GM23338 (cell line): ENCODE measurements at regions not wholly inside any gene's neighbourhood (a gene's known extent, or its start where the extent isn't known, plus 50 kb on each side); places are given as distances from the start of the nearest gene placed in this dataset.

Experiments
- ATAC-seq: fragments of 200-7000 bp; cut with Tn5 transposase; 3 replicates; pipeline ENCODE4 v1.9.1; 2020
- DNase-seq: peaks from one replicate; pipeline ENCODE4 v3.0.0-alpha.2; 2015; ENCODE audit warnings: low spot score
- H2AFZ ChIP-seq: fragments of 200-600 bp; sonication (generic); 2 replicates; pipeline ENCODE4 v1.8.0; 2016; ENCODE audit warnings: antibody characterized with exemption, mild to moderate bottlenecking, moderate library complexity
- H3F3A ChIP-seq: fragments of 200-600 bp; sonication (generic); replicated peaks from 2 replicates; pipeline ENCODE4 v1.8.0; 2017; ENCODE audit warnings: antibody characterized with exemption, mixed run types, low read depth
- H3K27ac ChIP-seq: fragments of 200-600 bp; sonication (generic); 2 replicates; pipeline ENCODE4 v1.6.1; 2016; ENCODE audit warnings: low read depth
- H3K27me3 ChIP-seq: fragments of 200-600 bp; sonication (generic); 2 replicates; pipeline ENCODE4 v1.8.0; 2016; ENCODE audit warnings: mild to moderate bottlenecking, mixed run types, moderate library complexity; ENCODE audit not compliant: insufficient read depth
- H3K36me3 ChIP-seq: fragments of 200-600 bp; sonication (generic); 2 replicates; pipeline ENCODE4 v1.8.0; 2016; ENCODE audit warnings: mild to moderate bottlenecking; ENCODE audit not compliant: insufficient read depth
- H3K4me1 ChIP-seq: fragments of 200-600 bp; sonication (generic); 2 replicates; pipeline ENCODE4 v1.8.0; 2016; ENCODE audit warnings: mild to moderate bottlenecking, moderate library complexity; ENCODE audit not compliant: insufficient read depth
- H3K4me2 ChIP-seq: fragments of 200-600 bp; sonication (generic); 2 replicates; pipeline ENCODE4 v1.7.1; 2017; ENCODE audit warnings: mixed run types
- H3K4me3 ChIP-seq: fragments of 200-600 bp; sonication (generic); 2 replicates; pipeline ENCODE4 v1.6.1; 2016; ENCODE audit warnings: mixed run types
- H3K79me2 ChIP-seq: fragments of 200-600 bp; sonication (generic); replicated peaks from 2 replicates; pipeline ENCODE4 v1.8.0; 2017; ENCODE audit warnings: mild to moderate bottlenecking; ENCODE audit not compliant: insufficient read depth
- H3K9me2 ChIP-seq: fragments of 200-600 bp; sonication (generic); 2 replicates; pipeline ENCODE4 v1.8.0; 2017; ENCODE audit not compliant: insufficient read depth
- H4K20me1 ChIP-seq: fragments of 200-600 bp; sonication (generic); replicated peaks from 2 replicates; pipeline ENCODE4 v1.8.0; 2017; ENCODE audit warnings: mild to moderate bottlenecking; ENCODE audit not compliant: insufficient read depth
- H3K27ac Mint-ChIP-seq: 2 replicates; pipeline ENCODE4 v1.8.0; 2020; ENCODE audit warnings: inconsistent platforms, mild to moderate bottlenecking, moderate library complexity, mixed read lengths
- H3K27me3 Mint-ChIP-seq: 3 replicates; pipeline ENCODE4 v1.8.0; 2022; ENCODE audit warnings: low read depth, mild to moderate bottlenecking, moderate library complexity, mixed read lengths, inconsistent platforms; ENCODE audit not compliant: insufficient read depth, poor library complexity
- H3K36me3 Mint-ChIP-seq: 3 replicates; pipeline ENCODE4 v1.8.0; 2021; ENCODE audit warnings: low read depth, mild to moderate bottlenecking, inconsistent platforms, moderate library complexity, mixed read lengths
- H3K4me1 Mint-ChIP-seq: 3 replicates; pipeline ENCODE4 v1.8.0; 2020; ENCODE audit warnings: mild to moderate bottlenecking, inconsistent platforms, mixed read lengths
- H3K4me3 Mint-ChIP-seq: 3 replicates; pipeline ENCODE4 v1.8.0; 2021; ENCODE audit warnings: moderate library complexity, mild to moderate bottlenecking, inconsistent platforms, mixed read lengths
- H3K9me3 Mint-ChIP-seq: 3 replicates; pipeline ENCODE4 v1.8.0; 2020; ENCODE audit warnings: moderate library complexity, mild to moderate bottlenecking, inconsistent platforms, mixed read lengths
- CREB1 ChIP-seq: fragments of 250-450 bp; sonication (Bioruptor Pico); IDR thresholded peaks from 2 replicates; pipeline ENCODE4 v1.5.0; 2020; ENCODE audit warnings: low read depth, mild to moderate bottlenecking, moderate library complexity
- EZH2 ChIP-seq: fragments of 200-600 bp; sonication (generic); IDR thresholded peaks from one replicate; pipeline ENCODE4 v1.8.0; 2017; ENCODE audit warnings: antibody characterized with exemption, mild to moderate bottlenecking, low read depth; ENCODE audit not compliant: unreplicated experiment
- EZH2phosphoT487 ChIP-seq: fragments of 200-600 bp; sonication (generic); IDR thresholded peaks from one replicate; pipeline ENCODE4 v1.8.1; 2018; ENCODE audit warnings: antibody characterized with exemption; ENCODE audit not compliant: unreplicated experiment
- JUNB ChIP-seq: IDR thresholded peaks from one replicate; pipeline ENCODE4 v1.6.1; 2016; ENCODE audit warnings: antibody characterized with exemption; ENCODE audit not compliant: unreplicated experiment
- NANOG ChIP-seq: IDR thresholded peaks from 2 replicates; pipeline ENCODE4 v1.6.1; 2016; ENCODE audit warnings: antibody characterized with exemption, borderline replicate concordance
- POLR2AphosphoS5 ChIP-seq: IDR thresholded peaks from 2 replicates; pipeline ENCODE4 v1.6.1; 2016; ENCODE audit warnings: antibody characterized with exemption, low read depth
- STAT1 ChIP-seq: IDR thresholded peaks from one replicate; pipeline ENCODE4 v1.6.1; 2016; ENCODE audit warnings: antibody characterized with exemption; ENCODE audit not compliant: unreplicated experiment
- ZNF114 ChIP-seq: fragments of 250-450 bp; sonication (Bioruptor Pico); IDR thresholded peaks from 2 replicates; pipeline ENCODE4 v1.5.0; 2020; ENCODE audit warnings: mild to moderate bottlenecking, moderate library complexity
- ZNF331 ChIP-seq: fragments of 250-450 bp; sonication (Bioruptor Pico); IDR thresholded peaks from 2 replicates; pipeline ENCODE4 v1.5.0; 2020; ENCODE audit warnings: low read depth, mild to moderate bottlenecking, moderate library complexity
- TF ChIP-seq, protein P1 (sequence below): fragments of 250-450 bp; sonication (Bioruptor Pico); IDR thresholded peaks from 2 replicates; pipeline ENCODE4 v1.5.0; 2020; ENCODE audit warnings: mild to moderate bottlenecking, moderate library complexity
- TF ChIP-seq, protein P2 (sequence below): IDR thresholded peaks from one replicate; pipeline ENCODE4 v1.6.1; 2018; ENCODE audit warnings: antibody characterized with exemption; ENCODE audit not compliant: unreplicated experiment
- TF ChIP-seq, protein P3 (sequence below), 2 experiments: fragments of 200-600 bp in 1 of 2; sonication (generic) in 1 of 2; conservative IDR thresholded peaks; 2 replicates each; pipeline versions ENCODE4 v1.5.1 to v1.6.1; 2016 to 2017; ENCODE audit warnings: antibody characterized with exemption in 2 of 2, low read depth in 2 of 2, mild to moderate bottlenecking in 2 of 2, moderate library complexity in 1 of 2
- TF ChIP-seq, protein P4 (sequence below): IDR thresholded peaks from 2 replicates; pipeline ENCODE4 v1.6.1; 2016; ENCODE audit warnings: antibody characterized with exemption

DNA sequence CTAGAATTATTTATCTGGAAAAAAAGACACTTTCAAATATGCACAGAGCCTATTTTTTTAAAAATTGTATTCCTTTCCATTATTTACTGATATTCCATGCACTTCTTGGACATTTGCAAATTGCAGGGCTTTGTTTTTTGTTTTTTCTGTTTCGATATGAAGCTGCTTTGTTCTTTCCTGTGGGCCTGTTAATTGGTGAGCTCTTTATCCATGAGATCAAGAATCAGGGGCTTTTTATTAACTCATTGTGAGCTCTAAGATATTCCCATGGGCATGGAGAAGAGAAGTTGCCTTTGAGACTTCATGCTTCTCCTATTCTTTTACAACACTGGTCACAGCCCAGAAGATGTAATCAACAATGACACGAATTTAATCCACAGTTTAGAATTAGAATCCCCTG, 145.1 kb downstream of the SAMD5 start:
- DNase-seq (no peak), ATAC-seq (no peak)
- TF ChIP-seq STAT1 (no peak), EZH2phosphoT487 (no peak), CREB1 (CRISPR knock-in tag) (no peak), NANOG (no peak), ZNF114 (CRISPR knock-in tag) (no peak), EZH2 (no peak), JUNB (no peak), ZNF331 (CRISPR knock-in tag) (no peak), POLR2AphosphoS5 (no peak)
- TF ChIP-seq, protein P1, sequence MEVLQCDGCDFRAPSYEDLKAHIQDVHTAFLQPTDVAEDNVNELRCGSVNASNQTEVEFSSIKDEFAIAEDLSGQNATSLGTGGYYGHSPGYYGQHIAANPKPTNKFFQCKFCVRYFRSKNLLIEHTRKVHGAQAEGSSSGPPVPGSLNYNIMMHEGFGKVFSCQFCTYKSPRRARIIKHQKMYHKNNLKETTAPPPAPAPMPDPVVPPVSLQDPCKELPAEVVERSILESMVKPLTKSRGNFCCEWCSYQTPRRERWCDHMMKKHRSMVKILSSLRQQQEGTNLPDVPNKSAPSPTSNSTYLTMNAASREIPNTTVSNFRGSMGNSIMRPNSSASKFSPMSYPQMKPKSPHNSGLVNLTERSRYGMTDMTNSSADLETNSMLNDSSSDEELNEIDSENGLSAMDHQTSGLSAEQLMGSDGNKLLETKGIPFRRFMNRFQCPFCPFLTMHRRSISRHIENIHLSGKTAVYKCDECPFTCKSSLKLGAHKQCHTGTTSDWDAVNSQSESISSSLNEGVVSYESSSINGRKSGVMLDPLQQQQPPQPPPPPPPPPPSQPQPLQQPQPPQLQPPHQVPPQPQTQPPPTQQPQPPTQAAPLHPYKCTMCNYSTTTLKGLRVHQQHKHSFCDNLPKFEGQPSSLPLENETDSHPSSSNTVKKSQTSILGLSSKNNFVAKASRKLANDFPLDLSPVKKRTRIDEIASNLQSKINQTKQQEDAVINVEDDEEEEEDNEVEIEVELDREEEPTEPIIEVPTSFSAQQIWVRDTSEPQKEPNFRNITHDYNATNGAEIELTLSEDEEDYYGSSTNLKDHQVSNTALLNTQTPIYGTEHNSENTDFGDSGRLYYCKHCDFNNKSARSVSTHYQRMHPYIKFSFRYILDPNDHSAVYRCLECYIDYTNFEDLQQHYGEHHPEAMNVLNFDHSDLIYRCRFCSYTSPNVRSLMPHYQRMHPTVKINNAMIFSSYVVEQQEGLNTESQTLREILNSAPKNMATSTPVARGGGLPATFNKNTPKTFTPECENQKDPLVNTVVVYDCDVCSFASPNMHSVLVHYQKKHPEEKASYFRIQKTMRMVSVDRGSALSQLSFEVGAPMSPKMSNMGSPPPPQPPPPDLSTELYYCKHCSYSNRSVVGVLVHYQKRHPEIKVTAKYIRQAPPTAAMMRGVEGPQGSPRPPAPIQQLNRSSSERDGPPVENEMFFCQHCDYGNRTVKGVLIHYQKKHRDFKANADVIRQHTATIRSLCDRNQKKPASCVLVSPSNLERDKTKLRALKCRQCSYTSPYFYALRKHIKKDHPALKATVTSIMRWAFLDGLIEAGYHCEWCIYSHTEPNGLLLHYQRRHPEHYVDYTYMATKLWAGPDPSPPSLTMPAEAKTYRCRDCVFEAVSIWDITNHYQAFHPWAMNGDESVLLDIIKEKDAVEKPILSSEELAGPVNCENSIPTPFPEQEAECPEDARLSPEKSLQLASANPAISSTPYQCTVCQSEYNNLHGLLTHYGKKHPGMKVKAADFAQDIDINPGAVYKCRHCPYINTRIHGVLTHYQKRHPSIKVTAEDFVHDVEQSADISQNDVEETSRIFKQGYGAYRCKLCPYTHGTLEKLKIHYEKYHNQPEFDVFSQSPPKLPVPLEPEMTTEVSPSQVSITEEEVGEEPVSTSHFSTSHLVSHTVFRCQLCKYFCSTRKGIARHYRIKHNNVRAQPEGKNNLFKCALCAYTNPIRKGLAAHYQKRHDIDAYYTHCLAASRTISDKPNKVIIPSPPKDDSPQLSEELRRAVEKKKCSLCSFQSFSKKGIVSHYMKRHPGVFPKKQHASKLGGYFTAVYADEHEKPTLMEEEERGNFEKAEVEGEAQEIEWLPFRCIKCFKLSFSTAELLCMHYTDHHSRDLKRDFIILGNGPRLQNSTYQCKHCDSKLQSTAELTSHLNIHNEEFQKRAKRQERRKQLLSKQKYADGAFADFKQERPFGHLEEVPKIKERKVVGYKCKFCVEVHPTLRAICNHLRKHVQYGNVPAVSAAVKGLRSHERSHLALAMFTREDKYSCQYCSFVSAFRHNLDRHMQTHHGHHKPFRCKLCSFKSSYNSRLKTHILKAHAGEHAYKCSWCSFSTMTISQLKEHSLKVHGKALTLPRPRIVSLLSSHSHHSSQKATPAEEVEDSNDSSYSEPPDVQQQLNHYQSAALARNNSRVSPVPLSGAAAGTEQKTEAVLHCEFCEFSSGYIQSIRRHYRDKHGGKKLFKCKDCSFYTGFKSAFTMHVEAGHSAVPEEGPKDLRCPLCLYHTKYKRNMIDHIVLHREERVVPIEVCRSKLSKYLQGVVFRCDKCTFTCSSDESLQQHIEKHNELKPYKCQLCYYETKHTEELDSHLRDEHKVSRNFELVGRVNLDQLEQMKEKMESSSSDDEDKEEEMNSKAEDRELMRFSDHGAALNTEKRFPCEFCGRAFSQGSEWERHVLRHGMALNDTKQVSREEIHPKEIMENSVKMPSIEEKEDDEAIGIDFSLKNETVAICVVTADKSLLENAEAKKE (CRISPR knock-in tag) = no peak
- TF ChIP-seq, protein P2, sequence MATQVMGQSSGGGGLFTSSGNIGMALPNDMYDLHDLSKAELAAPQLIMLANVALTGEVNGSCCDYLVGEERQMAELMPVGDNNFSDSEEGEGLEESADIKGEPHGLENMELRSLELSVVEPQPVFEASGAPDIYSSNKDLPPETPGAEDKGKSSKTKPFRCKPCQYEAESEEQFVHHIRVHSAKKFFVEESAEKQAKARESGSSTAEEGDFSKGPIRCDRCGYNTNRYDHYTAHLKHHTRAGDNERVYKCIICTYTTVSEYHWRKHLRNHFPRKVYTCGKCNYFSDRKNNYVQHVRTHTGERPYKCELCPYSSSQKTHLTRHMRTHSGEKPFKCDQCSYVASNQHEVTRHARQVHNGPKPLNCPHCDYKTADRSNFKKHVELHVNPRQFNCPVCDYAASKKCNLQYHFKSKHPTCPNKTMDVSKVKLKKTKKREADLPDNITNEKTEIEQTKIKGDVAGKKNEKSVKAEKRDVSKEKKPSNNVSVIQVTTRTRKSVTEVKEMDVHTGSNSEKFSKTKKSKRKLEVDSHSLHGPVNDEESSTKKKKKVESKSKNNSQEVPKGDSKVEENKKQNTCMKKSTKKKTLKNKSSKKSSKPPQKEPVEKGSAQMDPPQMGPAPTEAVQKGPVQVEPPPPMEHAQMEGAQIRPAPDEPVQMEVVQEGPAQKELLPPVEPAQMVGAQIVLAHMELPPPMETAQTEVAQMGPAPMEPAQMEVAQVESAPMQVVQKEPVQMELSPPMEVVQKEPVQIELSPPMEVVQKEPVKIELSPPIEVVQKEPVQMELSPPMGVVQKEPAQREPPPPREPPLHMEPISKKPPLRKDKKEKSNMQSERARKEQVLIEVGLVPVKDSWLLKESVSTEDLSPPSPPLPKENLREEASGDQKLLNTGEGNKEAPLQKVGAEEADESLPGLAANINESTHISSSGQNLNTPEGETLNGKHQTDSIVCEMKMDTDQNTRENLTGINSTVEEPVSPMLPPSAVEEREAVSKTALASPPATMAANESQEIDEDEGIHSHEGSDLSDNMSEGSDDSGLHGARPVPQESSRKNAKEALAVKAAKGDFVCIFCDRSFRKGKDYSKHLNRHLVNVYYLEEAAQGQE = no peak
- TF ChIP-seq, protein P3, sequence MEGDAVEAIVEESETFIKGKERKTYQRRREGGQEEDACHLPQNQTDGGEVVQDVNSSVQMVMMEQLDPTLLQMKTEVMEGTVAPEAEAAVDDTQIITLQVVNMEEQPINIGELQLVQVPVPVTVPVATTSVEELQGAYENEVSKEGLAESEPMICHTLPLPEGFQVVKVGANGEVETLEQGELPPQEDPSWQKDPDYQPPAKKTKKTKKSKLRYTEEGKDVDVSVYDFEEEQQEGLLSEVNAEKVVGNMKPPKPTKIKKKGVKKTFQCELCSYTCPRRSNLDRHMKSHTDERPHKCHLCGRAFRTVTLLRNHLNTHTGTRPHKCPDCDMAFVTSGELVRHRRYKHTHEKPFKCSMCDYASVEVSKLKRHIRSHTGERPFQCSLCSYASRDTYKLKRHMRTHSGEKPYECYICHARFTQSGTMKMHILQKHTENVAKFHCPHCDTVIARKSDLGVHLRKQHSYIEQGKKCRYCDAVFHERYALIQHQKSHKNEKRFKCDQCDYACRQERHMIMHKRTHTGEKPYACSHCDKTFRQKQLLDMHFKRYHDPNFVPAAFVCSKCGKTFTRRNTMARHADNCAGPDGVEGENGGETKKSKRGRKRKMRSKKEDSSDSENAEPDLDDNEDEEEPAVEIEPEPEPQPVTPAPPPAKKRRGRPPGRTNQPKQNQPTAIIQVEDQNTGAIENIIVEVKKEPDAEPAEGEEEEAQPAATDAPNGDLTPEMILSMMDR (conservative IDR thresholded peaks at IDR 0.05; ENCODE audit: low read depth in 2 of 2) = no peak
- TF ChIP-seq, protein P4, sequence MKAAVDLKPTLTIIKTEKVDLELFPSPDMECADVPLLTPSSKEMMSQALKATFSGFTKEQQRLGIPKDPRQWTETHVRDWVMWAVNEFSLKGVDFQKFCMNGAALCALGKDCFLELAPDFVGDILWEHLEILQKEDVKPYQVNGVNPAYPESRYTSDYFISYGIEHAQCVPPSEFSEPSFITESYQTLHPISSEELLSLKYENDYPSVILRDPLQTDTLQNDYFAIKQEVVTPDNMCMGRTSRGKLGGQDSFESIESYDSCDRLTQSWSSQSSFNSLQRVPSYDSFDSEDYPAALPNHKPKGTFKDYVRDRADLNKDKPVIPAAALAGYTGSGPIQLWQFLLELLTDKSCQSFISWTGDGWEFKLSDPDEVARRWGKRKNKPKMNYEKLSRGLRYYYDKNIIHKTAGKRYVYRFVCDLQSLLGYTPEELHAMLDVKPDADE = no peak
- Histone ChIP-seq H4K20me1 (no peaks in the 10 kb centered on the region), H3K4me1 (no peaks in the 10 kb centered on the region), H3K4me3 (no peak overlapping the region), H3F3A (no peaks in the 10 kb centered on the region), H3K9me2 (no peaks in the 10 kb centered on the region), H3K36me3 (no peaks in the 10 kb centered on the region), H3K4me2 (no peak overlapping the region), H3K79me2 (no peaks in the 10 kb centered on the region), H3K27ac (no peak overlapping the region), H2AFZ (no peak overlapping the region), H3K27me3 (no peaks in the 10 kb centered on the region)
- H3K27me3 Mint-ChIP-seq = peaks cover 3% of the 10 kb centered on the region
- H3K4me3 Mint-ChIP-seq = no peak overlapping the region
- H3K9me3 Mint-ChIP-seq = no peaks in the 10 kb centered on the region
- no peaks in the 10 kb centered on the region for H3K4me1 Mint-ChIP-seq
- no peaks in the 10 kb centered on the region for H3K36me3 Mint-ChIP-seq
- H3K27ac Mint-ChIP-seq = no peak overlapping the region
